GM10266 (cell line): ENCODE measurements at regions not wholly inside any gene's neighbourhood (a gene's known extent, or its start where the extent isn't known, plus 50 kb on each side); places are given as distances from the start of the nearest gene placed in this dataset.

Experiments used
- DNase-seq: peaks from one replicate; pipeline ENCODE4 v3.0.0; 2012; ENCODE audit errors: extremely low spot score
- TF ChIP-seq, protein P1 (sequence below): IDR thresholded peaks from 2 replicates; pipeline ENCODE4 v1.5.1; 2012; ENCODE audit warnings: mild to moderate bottlenecking, low read depth; ENCODE audit not compliant: control insufficient read depth, insufficient read depth; ENCODE audit errors: missing control alignments

DNA sequence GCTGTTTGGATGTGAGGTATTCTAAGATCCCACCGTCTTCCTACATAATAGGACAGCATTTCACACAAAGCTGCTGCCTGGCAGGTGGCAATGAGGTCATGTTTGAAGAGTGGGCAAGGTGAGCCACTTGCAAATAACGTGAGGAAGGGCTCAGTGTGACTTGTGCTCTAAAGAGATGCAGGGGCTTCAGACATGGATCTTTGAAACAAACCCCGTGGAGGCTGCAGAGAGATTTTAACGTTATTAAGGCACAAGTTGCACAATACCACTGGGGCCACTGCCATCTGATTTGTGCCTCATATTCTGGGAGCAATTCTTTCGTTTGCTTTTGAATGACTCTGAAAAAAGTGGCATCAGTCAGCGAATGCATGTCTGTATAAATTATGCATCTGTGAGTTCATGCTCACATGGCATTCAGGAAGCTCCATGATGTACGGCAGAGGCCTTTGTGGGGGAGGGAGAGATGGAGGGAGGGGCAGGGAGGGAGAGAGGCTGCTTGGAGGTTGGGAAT is 362.0 kb downstream of the SOX11 start:
- TF ChIP-seq, protein P1, sequence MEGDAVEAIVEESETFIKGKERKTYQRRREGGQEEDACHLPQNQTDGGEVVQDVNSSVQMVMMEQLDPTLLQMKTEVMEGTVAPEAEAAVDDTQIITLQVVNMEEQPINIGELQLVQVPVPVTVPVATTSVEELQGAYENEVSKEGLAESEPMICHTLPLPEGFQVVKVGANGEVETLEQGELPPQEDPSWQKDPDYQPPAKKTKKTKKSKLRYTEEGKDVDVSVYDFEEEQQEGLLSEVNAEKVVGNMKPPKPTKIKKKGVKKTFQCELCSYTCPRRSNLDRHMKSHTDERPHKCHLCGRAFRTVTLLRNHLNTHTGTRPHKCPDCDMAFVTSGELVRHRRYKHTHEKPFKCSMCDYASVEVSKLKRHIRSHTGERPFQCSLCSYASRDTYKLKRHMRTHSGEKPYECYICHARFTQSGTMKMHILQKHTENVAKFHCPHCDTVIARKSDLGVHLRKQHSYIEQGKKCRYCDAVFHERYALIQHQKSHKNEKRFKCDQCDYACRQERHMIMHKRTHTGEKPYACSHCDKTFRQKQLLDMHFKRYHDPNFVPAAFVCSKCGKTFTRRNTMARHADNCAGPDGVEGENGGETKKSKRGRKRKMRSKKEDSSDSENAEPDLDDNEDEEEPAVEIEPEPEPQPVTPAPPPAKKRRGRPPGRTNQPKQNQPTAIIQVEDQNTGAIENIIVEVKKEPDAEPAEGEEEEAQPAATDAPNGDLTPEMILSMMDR = no peak

DNA sequence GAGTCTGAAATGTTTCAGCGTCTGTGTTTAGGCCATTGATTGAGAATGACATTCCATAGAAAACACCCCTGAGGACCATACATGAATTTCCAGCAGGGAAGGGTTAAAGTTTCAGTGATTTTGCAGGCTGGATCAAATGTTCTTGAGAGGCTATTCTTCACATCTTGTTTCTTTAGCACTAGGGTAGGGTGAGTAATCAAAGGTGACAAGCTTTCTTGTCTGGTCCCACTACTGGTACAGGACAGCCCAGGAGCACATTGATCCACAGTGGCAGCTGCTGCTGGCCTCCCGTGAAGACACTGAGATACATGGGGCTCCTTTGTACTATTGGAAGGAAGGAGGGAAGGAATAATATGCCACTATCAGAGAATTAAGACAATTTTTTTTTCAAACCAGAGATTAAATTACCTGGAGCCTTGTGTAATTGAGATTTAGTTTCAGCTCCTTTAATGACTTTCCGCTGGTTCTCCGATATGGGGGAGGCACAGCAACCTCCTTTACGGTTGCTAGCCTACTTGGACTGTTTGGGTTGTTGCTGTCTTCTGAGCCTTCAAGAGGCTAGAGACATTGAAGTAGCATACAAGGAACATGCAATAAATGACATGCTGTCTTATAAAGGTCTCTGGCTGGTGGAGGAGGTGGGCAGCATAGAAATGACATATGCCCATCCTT is 368.9 kb downstream of the SOX11 start:
- DNase-seq = no peak
- TF ChIP-seq, protein P1 = no peak

More for the DNA sequence above, 362.0 kb downstream of the SOX11 start:
- no peak for DNase-seq

DNA sequence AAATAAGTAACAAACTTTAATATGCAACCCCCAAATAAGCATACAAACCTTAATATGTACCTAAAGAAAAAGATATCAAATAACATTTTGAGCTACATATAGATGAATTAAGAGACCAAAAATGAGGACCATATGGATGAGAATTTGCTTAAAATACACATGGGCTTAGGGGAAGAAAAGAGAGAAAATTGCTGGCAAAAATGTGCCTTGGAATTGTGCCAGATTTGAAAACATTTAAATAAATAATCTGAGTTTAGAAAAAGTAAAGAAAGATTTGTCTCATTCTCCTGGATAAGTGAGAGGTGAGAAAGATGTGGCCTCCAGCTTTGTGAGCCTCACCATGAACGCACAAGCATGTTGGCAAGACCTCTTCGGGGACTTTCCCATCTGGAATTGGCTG is 372.6 kb downstream of the SOX11 start:
- DNase-seq = no peak
- TF ChIP-seq, protein P1 = no peak

DNA sequence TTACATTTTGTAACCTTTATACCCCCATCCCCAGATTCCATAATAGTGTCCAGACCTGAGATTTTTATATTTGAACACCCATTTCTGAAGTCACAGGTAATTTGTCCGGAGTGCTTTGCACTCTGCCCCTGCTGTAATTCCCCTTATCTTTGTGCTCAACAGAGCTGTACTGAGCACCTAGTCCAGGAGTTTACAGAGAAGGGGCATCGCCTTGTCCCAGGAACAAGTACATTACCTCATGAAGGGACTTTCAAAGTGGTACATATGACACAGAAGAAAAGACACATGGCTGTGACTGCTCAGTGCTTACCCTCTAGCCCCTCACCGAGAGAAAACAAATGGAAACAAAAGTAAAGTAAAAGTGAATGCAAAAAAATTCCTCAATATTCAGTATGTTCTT is 373.5 kb downstream of the SOX11 start:
- TF ChIP-seq, protein P1 = no peak
- DNase-seq = no peak

DNA sequence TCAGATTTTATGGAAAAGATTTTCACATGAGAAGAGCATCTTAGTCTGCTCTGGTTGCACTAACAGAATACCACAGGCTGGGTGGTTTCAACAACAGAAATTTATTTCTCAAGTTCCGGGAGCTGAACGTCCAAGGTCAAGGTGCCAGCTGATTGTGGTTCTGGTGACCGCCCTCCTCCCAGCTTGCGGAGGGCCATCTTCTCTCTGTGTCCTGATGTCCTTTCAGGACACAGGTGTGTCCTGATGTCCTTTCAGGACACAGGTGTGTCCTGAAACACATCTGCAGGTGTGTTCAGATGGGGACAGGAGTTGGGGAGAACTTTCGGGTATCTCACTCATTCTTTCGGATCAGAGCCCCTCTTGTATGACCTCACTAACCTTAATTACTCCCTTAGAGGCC is 374.9 kb downstream of the SOX11 start:
- DNase-seq = no peak
- TF ChIP-seq, protein P1 = no peak

DNA sequence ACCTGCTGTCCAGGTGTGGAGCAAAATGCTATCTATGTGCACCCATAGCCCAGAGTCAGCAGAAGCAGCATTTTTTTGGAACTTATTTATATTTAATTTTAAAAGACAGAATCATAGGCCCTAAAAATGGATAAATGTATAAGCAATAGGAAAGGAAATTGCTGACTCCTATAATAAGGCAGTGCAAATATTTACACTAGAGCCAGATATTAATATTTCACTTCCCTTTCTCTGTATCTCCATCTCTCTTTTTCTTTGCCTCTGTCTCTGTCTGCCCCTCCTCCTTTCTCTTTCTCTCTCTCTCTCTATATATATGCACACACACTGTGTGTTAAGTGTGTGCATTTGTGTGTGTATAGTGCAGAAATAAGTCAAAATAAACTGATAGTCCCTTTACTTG is 375.6 kb downstream of the SOX11 start:
- TF ChIP-seq, protein P1 = no peak
- DNase-seq = no peak

DNA sequence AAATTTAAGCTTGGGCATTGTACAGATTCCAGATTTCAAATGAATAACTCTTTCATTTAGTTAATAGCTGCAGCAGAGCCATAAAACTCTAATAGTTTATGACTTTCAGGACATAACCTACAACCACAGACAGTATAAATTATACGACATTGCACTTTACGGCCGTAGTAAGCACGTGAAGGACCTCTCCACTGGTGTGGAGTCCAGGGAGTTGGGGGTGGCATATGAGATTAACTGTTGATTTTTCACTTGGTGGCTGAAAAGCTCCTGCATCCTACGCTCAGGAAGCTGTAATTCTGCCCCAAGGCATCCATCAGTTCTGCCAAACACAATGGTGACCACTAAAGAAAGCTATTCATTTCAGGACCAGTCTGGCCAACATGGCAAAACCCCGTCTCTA is 376.2 kb downstream of the SOX11 start:
- TF ChIP-seq, protein P1 = no peak
- DNase-seq = no peak
